HL-60 (cell line): ENCODE measurements at regions not wholly inside any gene's neighbourhood (a gene's known extent, or its start where the extent isn't known, plus 50 kb on each side); places are given as distances from the start of the nearest gene placed in this dataset.

Source experiments
- DNase-seq, 2 experiments: peaks; one replicate each; pipeline ENCODE4 v3.0.0-alpha.2; 2010 to 2020; ENCODE audit warnings: low read depth in 1 of 2, low spot score in 1 of 2
- H3K27ac ChIP-seq: fragments of 250-450 bp; sonication (Bioruptor Pico); replicated peaks from 2 replicates; pipeline ENCODE4 v1.5.1; 2020; ENCODE audit warnings: mild to moderate bottlenecking, moderate library complexity
- H3K27me3 ChIP-seq: fragments of 250-450 bp; sonication (Bioruptor Pico); 2 replicates; pipeline ENCODE4 v1.5.1; 2021; ENCODE audit warnings: mild to moderate bottlenecking, moderate library complexity; ENCODE audit not compliant: insufficient read depth, poor library complexity, severe bottlenecking
- H3K4me3 ChIP-seq: replicated peaks from 2 replicates; pipeline ENCODE4 v1.5.1; 2011; ENCODE audit warnings: mild to moderate bottlenecking, control low read depth, low read length; ENCODE audit not compliant: insufficient read depth
- GABPA ChIP-seq: IDR thresholded peaks from 2 replicates; pipeline ENCODE4 v1.6.1; 2012; ENCODE audit warnings: low read depth
- POLR2AphosphoS5 ChIP-seq: IDR thresholded peaks from 2 replicates; pipeline ENCODE4 v1.6.1; 2012; ENCODE audit warnings: low read depth
- REST ChIP-seq: IDR thresholded peaks from 2 replicates; pipeline ENCODE4 v1.6.1; 2012; ENCODE audit warnings: low read depth; ENCODE audit not compliant: insufficient replicate concordance
- SPI1 ChIP-seq: IDR thresholded peaks from 2 replicates; pipeline ENCODE4 v1.6.1; 2012; ENCODE audit warnings: low read depth, mild to moderate bottlenecking, borderline replicate concordance
- TF ChIP-seq, protein P1 (sequence below): IDR thresholded peaks from one replicate; pipeline ENCODE4 v1.5.1; 2011; ENCODE audit warnings: low read length, control low read depth, inconsistent platforms; ENCODE audit not compliant: insufficient read depth

DNA sequence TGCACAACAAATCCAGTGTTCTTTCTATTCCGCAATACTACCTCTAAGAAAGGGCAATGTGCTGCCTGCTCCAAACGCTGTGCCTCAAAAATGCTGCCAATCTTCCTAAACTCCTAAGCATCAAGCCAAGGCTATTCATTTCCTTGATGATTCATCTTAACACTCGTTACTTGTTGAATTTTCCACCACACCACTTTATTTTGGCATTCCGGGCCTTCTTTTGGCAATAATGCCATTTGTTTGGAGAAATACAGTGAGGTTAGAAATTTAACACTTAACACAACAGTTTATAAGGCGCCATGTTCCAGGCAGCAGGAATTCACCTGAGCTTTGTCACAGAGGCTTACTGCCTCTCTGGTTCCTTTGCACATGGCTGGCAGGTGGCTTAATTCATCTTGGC is 82.6 kb upstream of the ABCB5 start:
- DNase-seq, result no peak
- no peaks in the 10 kb centered on the region for H3K27me3 ChIP-seq
- H3K27ac ChIP-seq, result no peak overlapping the region
- TF ChIP-seq SPI1, result no peak
- no peak for TF ChIP-seq REST
- no peak for TF ChIP-seq POLR2AphosphoS5
- TF ChIP-seq, protein P1, sequence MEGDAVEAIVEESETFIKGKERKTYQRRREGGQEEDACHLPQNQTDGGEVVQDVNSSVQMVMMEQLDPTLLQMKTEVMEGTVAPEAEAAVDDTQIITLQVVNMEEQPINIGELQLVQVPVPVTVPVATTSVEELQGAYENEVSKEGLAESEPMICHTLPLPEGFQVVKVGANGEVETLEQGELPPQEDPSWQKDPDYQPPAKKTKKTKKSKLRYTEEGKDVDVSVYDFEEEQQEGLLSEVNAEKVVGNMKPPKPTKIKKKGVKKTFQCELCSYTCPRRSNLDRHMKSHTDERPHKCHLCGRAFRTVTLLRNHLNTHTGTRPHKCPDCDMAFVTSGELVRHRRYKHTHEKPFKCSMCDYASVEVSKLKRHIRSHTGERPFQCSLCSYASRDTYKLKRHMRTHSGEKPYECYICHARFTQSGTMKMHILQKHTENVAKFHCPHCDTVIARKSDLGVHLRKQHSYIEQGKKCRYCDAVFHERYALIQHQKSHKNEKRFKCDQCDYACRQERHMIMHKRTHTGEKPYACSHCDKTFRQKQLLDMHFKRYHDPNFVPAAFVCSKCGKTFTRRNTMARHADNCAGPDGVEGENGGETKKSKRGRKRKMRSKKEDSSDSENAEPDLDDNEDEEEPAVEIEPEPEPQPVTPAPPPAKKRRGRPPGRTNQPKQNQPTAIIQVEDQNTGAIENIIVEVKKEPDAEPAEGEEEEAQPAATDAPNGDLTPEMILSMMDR, result no peak
- no peak for TF ChIP-seq GABPA
- no peak overlapping the region for H3K4me3 ChIP-seq

- TF ChIP-seq, protein P1, result no peak
- TF ChIP-seq REST (no peak), GABPA (no peak), SPI1 (no peak), POLR2AphosphoS5 (no peak)
- no peak for DNase-seq
- Histone ChIP-seq H3K4me3 (no peak overlapping the region), H3K27ac (no peak overlapping the region), H3K27me3 (no peaks in the 10 kb centered on the region)
Measured at GRCh38 chr7:20534543-20534942, 80.9 kb upstream of the ABCB5 start.

DNA sequence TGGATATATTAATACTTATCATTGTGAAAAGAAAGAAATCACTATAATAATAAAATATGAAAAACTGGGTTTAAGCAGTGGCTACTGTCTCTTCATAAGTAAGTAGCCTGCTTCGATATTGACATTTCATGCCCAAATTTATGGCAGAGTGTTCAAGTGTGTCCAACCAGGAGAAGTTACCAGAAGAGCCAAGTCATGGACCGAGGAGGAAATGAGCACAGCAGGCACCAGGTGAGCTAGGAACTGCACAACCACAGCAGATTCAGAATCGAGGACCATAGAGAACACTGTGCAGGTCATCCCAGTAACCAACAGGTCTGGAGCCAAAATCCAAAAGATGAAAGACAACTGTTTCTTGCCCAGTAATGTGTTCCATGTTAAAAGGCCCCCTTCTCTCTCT is 79.9 kb upstream of the ABCB5 start:
- no peak for TF ChIP-seq SPI1
- no peak for TF ChIP-seq POLR2AphosphoS5
- no peak for TF ChIP-seq GABPA
- TF ChIP-seq, protein P1, result no peak
- no peak for TF ChIP-seq REST
- no peaks in the 10 kb centered on the region for H3K27me3 ChIP-seq
- no peak overlapping the region for H3K27ac ChIP-seq
- H3K4me3 ChIP-seq, result no peak overlapping the region
- DNase-seq, result no peak
